ENCODE measurements at regions not wholly inside any gene's neighbourhood (a gene's known extent, or its start where the extent isn't known, plus 50 kb on each side); places are given as distances from the start of the nearest gene placed in this dataset.

DNA sequence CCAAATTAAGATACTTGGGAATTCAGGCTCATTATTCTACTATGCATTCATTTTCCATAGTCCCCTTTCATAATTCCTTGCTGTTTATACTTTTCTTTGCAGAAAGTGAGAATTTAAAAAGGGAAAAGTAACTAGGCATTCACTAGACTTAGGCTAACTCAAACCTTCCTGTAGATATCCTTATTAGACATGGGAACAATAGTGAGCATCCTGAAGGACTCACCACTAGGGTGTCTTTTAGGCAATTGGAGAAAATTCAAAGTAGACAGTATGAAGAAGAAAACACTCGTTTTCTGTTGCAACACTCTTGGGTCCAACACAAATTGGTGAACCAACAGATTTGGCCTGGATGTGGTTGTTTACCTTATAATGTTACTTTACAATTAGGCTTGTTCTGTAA, 213.2 kb upstream of the GRIN3A start:
- no peak for TF ChIP-seq POLR2A (IDR thresholded peaks at IDR 0.05)
- TF ChIP-seq, protein P1, sequence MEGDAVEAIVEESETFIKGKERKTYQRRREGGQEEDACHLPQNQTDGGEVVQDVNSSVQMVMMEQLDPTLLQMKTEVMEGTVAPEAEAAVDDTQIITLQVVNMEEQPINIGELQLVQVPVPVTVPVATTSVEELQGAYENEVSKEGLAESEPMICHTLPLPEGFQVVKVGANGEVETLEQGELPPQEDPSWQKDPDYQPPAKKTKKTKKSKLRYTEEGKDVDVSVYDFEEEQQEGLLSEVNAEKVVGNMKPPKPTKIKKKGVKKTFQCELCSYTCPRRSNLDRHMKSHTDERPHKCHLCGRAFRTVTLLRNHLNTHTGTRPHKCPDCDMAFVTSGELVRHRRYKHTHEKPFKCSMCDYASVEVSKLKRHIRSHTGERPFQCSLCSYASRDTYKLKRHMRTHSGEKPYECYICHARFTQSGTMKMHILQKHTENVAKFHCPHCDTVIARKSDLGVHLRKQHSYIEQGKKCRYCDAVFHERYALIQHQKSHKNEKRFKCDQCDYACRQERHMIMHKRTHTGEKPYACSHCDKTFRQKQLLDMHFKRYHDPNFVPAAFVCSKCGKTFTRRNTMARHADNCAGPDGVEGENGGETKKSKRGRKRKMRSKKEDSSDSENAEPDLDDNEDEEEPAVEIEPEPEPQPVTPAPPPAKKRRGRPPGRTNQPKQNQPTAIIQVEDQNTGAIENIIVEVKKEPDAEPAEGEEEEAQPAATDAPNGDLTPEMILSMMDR (IDR thresholded peaks at IDR 0.05), result no peak
